ENCODE measurements at regions not wholly inside any gene's neighbourhood (a gene's known extent, or its start where the extent isn't known, plus 50 kb on each side); places are given as distances from the start of the nearest gene placed in this dataset.

DNA sequence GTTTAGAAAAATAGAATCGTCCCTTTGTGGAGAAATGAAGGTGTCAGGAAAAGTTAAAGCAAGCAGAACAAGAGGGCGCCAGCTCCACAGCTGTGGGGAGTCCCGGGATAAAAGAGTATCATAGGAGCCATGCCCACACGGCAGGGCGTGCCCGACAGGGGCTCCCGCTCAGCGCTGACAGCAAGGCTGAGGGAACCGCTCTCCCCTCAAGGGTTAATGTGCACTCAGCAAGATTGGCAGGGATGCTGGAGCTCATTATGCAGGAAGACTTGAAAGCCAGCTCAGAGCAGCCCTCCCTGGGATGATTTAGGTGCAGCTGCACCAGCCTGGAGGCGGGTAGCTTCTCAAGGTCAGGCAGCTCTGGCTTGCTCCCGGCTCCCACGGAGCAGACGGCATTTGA lies 500.2 kb downstream of the EIPR1 start:
- Histone ChIP-seq H3K27ac (no peak overlapping the region), H3K27me3 (no peaks in the 10 kb centered on the region), H3K4me1 (no peaks in the 10 kb centered on the region), H3K9me3 (no peaks in the 10 kb centered on the region), H3K36me3 (no peaks in the 10 kb centered on the region), H3K4me3 (no peak overlapping the region)
- TF ChIP-seq, protein P1, sequence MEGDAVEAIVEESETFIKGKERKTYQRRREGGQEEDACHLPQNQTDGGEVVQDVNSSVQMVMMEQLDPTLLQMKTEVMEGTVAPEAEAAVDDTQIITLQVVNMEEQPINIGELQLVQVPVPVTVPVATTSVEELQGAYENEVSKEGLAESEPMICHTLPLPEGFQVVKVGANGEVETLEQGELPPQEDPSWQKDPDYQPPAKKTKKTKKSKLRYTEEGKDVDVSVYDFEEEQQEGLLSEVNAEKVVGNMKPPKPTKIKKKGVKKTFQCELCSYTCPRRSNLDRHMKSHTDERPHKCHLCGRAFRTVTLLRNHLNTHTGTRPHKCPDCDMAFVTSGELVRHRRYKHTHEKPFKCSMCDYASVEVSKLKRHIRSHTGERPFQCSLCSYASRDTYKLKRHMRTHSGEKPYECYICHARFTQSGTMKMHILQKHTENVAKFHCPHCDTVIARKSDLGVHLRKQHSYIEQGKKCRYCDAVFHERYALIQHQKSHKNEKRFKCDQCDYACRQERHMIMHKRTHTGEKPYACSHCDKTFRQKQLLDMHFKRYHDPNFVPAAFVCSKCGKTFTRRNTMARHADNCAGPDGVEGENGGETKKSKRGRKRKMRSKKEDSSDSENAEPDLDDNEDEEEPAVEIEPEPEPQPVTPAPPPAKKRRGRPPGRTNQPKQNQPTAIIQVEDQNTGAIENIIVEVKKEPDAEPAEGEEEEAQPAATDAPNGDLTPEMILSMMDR (IDR thresholded peaks at IDR 0.05): no peak
- no peak for TF ChIP-seq EP300 (IDR thresholded peaks at IDR 0.05)
- WGBS, 2 donors: 86 to 94% methylated on average over 13 of the region's 13 CpGs
- ATAC-seq (ENCODE audit: low FRiP score in 2 of 2): no peak
- DNase-seq: no peak

DNA sequence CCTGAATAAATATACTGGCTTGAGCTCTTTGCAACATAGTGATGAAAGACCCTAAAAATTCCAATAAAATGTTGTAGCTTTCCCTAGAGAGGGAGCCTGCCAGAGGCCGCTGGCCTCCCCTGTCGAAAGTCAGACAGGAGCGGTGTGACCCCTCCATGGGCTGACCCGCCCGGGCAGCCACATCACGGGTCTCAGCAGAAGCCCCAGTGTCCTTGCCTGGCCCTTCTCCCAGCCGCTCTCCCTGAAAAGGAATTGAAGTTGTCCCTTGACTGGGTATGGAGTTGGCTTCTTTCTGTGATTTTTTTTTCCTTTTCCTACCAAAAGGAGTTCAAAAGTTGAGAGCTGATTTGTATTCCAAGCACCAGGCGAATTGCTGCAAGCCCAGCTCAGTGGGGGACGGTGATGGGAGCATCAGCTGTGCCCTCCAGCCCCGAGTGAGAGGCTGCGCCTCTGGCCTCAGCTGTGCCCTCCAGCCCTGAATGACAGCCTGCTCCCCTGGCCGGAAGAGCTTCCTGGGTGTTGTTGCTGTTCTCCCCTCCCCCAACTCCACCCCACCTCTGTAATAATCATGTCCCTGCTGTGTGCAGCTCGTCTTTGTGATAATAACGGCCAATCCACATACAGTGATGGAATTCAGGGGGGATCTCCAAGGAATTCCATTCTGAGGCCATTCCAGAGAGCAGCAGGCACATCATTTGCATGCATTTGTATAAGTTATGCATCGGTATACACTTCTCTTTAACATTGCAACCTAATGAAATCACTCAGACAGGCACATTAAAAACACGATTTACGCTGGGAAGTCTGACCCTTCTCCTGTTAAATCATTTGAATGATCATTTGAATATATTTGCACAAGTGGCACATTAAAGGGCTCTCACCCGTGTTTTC lies 501.0 kb downstream of the EIPR1 start:
- Histone ChIP-seq H3K27me3 (no peaks in the 10 kb centered on the region), H3K9me3 (no peaks in the 10 kb centered on the region), H3K4me1 (no peaks in the 10 kb centered on the region), H3K27ac (no peak overlapping the region), H3K4me3 (no peak overlapping the region), H3K36me3 (no peaks in the 10 kb centered on the region)
- TF ChIP-seq, protein P1 (IDR thresholded peaks at IDR 0.05): no peak
- TF ChIP-seq POLR2A (IDR thresholded peaks at IDR 0.05): no peak
- no peak for TF ChIP-seq EP300 (IDR thresholded peaks at IDR 0.05)
- no peak for TF ChIP-seq POLR2AphosphoS5 (IDR thresholded peaks at IDR 0.05)
- ATAC-seq (ENCODE audit: low FRiP score in 2 of 2) (no peak), DNase-seq (no peak)
- WGBS, 2 donors: 65 to 77% methylated on average over 12 to 18 of the region's 18 CpGs

DNA sequence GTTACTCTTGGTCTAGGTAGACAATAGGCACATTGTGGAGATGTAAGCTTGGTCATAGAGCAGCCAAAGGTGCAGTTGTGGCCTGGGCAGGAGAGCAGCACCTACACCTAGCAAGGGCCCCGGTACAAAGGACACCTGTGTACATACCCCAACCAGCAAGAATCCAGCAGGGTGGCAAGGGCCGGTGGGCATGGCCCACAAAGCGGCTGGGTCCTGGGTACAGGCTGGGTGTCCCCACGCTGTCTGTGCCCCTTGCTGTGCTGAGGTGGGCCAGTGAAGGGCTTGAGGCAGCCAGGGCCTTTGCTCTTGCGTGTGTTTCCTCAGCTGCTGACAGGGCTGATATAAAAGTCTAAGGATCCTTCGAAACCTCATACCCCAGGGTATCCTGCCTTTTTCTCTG lies 501.8 kb downstream of the EIPR1 start:
- Histone ChIP-seq H3K4me3 (no peak overlapping the region), H3K9me3 (no peaks in the 10 kb centered on the region), H3K36me3 (no peaks in the 10 kb centered on the region), H3K27me3 (no peaks in the 10 kb centered on the region), H3K27ac (no peak overlapping the region), H3K4me1 (no peaks in the 10 kb centered on the region)
- WGBS, 2 donors: 90 to 95% methylated on average over 5 to 6 of the region's 6 CpGs
- TF ChIP-seq, protein P1 (IDR thresholded peaks at IDR 0.05): no peak
- TF ChIP-seq POLR2AphosphoS5 (IDR thresholded peaks at IDR 0.05) (no peak), POLR2A (IDR thresholded peaks at IDR 0.05) (no peak), EP300 (IDR thresholded peaks at IDR 0.05) (no peak)
- DNase-seq (peak in 1 of 2 donors; percentile 68), ATAC-seq (ENCODE audit: low FRiP score in 2 of 2) (no peak)

DNA sequence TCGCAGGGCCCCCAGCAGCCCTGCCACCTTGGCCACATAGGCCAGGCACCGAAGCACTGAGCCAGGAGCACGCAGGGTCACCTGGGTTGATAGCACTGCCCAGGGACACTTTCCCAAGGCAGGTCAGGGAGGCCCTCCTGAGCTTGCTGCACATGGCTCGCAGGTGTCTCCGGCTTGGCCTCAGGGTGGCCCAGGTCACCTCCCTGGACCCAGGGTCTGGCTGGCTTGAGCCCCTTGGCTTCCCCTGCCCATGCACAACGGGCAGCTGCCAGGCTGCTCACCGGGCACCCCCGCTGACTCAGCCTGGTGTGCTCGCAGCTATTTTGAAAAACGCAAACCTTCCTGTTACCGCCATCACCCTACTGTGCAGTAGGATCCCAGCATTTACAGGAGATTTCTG lies 502.3 kb downstream of the EIPR1 start:
- H3K27me3 ChIP-seq: no peaks in the 10 kb centered on the region
- 96 to 100% methylated on average over 5 to 10 of the region's 11 CpGs for WGBS, 2 donors

More for the DNA sequence above, 502.3 kb downstream of the EIPR1 start:
- H3K27ac ChIP-seq: no peak overlapping the region
- H3K4me1 ChIP-seq: no peaks in the 10 kb centered on the region
- no peaks in the 10 kb centered on the region for H3K36me3 ChIP-seq
- H3K4me3 ChIP-seq: no peak overlapping the region
- ATAC-seq (ENCODE audit: low FRiP score in 2 of 2) (no peak), DNase-seq (no peak)
- H3K9me3 ChIP-seq: no peaks in the 10 kb centered on the region
- TF ChIP-seq POLR2AphosphoS5 (IDR thresholded peaks at IDR 0.05) (no peak), POLR2A (IDR thresholded peaks at IDR 0.05) (no peak), EP300 (IDR thresholded peaks at IDR 0.05) (no peak)
- TF ChIP-seq, protein P1 (IDR thresholded peaks at IDR 0.05): no peak
